HG03139 (cell line): ENCODE measurements at regions not wholly inside any gene's neighbourhood (a gene's known extent, or its start where the extent isn't known, plus 50 kb on each side); places are given as distances from the start of the nearest gene placed in this dataset.

Experiments
- ATAC-seq: cut with Tn5 transposase; IDR thresholded peaks from one replicate; pipeline ENCODE4 v1.9.1; 2021; ENCODE audit not compliant: unreplicated experiment

DNA sequence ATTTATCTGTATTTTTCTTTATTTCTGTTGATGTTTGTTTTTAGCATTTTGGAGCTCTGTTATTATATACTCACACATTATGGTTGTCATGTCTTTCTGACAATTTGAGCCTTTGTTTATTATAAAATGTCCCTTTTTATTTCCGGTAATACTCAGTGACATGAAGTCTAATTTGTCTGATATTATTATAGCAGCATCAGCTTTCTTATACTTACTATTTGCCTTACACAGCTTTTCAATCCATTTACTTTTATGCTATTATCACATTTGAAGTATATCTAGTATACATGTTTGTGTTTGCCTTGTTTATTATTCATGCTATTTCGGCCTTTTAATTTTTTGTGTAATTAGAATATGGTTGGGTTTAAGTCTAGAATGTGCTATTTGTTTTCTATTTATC lies 430.6 kb upstream of the FANCL start:
- ATAC-seq, result no peak

DNA sequence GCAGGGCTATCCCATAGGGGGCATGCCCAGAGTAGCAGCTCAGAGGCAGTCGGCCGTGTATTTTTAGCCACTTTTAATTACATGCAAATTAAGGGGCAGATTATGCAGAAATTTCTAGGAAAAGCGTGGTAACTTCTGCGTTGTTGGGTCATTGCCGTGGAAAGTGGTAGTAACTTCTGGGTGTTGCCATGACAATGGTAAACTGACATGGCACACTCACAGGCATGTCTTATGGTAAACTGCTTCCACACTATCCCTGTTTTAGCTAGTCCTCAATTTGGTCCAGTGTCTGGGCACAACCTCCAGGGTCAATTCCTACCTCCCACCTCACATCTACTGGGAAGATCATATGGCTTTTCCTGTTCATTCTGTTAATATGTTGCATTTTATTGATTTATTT lies 428.9 kb upstream of the FANCL start:
- no peak for ATAC-seq

DNA sequence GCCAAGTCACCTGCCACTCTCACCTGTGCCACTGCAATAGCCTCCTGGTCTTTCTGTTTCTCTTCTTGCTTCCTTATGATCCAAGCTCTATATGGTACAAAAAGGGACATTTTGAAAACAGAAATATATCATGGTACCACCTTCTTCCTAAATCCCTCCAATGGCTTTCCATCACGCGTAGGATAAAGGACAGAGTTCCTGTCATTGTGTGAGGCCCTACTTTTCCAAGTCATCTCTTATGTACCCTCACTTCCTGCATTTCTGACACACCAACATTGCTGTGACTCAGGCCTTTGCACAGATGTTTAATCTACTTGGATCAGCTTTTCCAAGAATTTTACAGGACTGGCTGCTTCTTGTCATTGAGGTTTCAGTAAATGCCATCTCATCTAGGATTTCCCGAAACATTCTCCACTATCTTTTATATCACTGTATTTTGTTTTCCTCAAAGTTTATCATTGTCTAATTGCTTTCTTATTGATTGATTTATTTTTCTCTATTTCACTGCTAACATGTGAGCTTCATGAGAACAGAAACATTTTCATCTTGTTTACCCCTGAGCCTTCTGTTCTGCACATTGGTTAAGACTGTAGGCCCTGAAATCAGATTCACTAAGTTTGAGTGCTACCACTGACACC lies 426.1 kb upstream of the FANCL start:
- ATAC-seq, result no peak

DNA sequence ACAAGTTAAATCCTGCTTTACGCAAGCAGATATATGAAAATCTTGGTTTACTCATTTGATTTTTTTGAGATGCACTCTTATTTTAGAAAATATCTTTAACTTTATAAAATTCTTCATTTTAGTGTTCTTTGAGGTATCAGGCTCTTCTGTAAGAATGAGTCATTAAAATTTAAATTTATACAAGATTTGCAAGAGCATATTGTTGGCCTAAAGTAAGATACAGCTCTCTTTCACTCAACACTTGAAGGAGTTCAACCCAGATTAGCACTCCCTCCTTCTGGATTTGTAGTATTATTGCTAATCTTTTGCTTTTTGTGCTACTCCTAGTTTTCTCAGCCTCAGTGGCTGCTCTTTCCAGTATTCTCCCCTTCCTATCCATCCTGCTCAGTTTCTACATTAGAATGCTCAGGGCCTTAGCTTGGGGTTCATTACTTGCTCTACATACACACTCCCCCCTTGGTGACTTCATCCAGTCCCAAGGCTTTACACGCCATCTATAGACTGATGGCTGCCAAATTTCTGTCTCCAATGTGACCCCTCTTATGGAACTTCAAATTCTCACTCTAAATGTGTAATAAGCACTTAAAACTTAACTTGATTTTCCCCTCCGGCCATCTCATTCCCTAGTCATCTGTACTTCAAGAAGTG lies 425.3 kb upstream of the FANCL start:
- no peak for ATAC-seq

DNA sequence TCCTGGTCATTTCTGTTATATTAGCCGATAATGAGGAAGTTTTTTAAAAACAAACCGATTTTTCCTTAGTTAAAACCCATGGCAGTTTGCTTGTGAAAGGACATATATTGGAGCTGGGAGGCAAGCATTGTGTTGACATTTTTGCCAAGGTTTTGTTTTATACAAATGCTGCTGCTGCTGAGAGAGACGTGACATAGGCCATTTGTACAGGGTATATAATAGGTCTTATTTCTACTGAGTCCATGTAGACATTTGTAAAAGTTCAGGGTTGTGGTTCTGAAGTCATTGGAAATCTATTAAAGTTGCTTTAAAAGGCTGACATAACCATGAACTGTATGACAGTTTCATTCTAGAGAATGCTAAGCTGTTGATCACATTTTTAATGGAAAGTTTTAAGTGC lies 424.0 kb upstream of the FANCL start:
- no peak for ATAC-seq

DNA sequence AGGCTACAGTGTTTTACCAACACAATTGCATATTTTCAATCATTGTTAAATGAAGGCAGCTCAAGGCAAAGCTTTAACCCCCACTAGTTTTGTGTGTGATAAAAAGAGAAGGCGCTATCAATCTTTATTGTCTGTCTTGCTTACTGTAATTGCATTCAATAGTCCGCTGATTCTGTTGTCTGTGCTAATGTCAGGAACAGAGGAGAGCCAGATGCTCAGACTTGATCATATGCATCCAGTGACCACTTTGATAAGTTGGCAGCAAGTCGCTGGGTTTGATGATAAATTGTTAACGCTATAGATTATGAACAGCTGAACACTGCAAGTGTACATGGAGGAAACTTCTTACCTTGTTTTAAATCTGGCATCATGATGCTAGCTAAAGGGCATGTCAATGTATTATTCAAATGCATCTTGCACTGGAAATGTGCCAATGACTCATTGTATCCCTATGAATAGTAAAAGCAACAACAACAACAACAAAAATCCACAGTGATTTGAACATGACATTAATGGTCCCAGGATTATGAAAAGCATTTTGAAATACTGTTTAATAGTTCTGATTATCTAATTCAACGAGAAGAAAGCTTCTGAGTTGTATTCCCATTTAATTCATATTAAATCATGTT lies 423.5 kb upstream of the FANCL start:
- ATAC-seq, result no peak

DNA sequence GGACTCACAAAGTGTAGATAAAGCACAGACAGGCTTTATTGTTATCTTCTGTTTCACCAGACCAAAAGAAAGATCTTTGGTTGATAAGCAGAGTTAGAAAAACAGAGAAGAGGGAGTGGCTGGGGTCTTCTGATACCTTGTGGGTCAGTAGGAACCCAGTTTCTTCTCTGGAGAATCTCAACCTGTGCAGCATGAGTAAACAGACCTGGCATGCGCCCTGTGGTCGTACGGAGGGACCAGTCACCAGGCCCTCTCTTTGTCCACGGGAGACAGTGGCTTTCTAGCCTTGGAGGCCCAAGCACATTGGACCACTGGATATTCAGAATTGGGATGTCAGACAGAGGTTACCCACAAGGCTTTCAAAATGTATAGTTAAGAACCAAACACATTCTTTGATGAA lies 418.9 kb upstream of the FANCL start:
- ATAC-seq, result no peak

DNA sequence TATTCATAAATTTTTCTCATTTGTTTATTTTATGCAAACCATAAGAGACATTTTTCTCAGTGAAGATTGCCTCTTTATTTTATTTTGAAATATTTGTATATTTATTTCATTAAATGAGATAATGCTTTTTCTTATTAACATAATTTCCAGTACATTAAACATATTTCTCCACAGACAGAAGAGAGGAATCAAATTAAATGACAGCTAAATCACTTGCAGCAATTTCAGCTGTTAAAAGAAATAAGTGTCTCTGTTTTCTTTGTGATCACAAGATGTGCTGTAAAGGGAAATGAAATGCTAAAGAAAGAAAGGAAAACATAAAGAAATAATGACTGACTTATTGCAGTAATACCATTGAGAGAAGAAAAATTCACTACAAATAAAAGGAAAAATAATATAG lies 414.0 kb upstream of the FANCL start:
- ATAC-seq, result no peak

DNA sequence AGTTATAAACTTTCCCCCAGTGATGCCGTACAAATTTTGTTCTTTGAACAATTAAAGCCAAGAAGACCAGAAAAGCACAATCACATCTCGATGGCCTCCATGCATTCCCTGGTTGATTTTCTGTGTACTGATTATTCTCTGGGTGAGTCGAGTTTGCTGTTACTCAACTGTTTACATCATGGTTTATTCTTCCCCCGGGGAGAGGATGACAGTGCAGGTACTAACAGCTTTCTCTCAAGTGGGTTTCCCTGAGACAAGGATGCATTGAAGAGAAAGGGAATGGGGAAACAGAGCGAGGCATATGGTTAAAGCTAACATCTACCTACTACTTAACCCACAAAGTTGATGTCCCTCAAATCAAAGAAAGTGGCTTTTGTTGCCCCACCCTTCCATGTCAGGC lies 410.8 kb upstream of the FANCL start:
- ATAC-seq, result no peak

DNA sequence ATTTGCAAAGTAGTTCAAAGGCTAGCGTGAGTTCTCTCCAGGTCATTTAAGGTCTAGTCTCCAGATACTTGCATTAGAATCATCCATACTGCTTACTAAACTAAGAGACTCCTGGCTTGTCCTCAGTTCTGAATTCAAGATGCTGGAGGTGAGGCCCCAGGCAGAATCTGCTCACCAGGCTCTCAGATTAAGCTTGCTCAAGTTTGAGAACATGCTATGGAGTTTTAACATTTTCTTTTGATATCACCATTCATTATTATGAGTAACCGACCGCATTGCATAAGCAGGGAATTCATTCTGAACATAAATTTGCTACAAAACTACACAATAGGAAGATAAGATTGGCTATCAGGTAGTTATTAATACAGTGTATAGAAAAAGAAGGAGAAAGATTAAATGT lies 409.7 kb upstream of the FANCL start:
- no peak for ATAC-seq

DNA sequence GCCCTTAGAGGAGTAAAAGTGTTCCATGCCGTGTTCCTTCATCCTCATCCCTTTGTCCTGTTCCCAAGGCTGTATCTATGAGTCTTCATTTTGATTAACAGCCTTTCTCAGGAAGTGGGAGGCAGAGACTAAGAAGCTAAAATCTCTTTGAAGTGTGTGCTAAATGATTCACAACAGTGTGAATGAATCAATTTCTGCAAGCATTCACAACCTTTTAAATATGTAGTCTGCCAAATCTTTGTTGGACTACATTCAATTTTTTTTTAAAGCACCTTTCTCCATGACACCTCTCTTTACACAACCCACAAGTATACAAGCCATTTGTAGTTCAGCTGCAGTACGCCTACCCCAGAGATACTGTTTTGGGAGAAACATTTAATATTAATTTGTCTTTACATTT lies 408.6 kb upstream of the FANCL start:
- ATAC-seq, result no peak

DNA sequence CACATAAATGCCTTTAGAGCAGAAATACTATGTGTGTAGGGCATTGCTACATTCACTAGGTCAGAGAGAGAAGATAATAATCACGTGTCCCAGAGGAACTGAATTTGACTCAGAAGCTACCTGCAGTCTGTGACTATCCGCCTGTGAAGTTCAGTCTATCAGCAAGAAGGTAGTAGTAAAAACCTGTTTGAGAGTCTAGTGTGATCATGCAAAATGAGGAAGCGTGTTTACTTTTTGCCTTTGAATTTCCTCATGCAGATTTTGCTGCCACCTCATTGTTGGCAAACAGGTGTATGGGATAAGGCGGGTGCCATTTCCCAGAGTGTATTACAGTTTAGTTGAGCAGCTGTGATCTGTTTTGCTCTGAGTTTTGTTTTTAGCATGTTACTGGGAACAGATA lies 403.9 kb upstream of the FANCL start:
- no peak for ATAC-seq

DNA sequence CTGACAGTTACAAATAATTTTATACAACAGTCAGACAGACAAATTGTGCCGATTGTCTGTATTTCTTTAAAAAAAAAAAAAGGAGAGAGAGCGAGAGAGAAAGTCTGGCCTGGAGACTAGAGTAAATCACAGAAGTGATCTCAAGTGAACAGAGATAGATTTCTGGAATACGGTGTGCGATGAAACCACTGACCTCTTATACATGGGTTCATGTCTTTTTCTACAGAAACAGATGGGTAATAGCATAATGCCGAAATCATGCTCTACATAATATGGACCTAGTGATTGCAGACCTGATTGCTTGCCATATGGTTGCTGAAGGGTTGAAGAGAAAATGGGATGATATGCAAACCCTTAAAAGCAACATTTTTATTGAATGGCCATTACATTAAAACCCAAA lies 403.3 kb upstream of the FANCL start:
- ATAC-seq, result no peak

DNA sequence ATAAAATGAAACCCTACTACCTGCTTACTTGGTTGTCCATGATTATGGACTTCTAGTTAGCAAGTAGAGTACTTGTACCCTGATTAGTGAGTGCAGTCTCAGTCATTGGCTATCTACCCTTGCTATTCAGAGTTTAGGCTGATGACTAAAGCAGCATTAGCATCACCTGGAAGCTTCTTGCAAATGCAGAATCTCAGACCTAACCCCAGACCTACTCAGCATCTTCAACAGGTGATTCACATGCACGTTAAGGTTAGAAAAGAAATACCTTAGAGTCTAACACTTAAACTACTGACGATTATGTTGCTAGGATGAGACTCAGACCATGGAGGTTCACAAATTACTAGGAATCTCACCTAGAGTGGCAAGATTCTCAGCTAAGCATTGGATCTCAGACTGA lies 399.9 kb upstream of the FANCL start:
- ATAC-seq, result no peak

DNA sequence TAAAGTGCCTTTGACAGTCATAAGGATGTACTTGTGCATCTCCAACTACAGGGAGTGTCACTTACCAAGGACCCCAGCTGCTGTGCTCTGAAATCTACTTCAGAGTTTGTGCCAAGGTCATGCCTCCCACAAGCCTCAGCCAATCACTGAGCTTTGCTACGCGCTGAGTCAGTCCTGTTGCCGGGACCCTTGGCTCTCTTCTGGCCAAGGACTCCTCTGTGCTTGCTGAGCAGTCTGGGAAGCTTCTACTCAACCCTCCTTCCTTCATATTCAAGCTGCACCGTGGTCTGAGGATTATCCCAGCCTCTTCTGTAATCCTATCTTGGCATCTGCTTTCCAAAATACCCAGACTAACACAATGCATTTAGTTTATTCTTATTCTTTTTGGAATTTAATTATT lies 398.9 kb upstream of the FANCL start:
- no peak for ATAC-seq

DNA sequence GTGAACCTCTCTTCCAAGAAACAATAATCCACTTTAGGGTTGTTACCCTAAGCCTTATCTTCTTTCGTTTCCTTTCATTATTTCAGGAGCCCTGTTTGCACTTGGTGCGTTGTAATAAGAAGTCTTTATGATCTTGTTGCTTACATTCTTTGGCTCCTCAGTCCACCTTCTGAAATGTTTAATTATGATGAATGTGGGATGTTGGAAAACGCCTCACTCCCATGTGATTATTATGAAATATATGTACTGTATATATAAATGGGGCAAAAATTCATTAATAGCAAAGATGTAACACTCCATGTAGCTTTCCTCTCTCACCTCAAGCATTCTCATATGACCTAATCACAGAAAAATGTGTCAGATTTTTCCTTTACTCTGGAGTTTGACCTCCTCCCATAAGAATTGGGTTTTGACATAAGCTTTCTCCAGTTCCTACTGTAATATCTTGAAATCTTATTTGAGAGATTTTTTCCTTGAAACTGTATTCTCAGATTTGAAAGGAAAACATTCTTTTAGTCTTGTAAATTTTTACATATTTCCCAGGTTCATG lies 397.2 kb upstream of the FANCL start:
- ATAC-seq, result no peak

DNA sequence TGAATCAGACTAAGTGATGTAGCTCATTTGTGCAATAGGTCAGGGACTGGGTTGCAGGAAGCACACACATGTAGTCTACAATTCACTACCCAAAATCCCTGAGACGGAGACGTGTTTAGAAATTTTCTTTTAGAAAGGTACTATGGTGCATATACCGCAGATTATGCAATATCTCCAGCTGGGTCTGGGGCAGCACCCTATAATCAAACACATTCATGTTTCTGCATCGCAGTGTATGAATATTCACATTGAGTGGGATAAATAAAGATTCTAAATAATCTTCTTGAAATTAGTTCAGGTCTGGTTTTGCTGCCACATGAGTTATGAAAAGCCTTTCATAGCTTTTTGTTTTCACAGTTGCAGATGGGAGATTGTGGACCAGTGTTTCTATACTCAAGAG lies 395.7 kb upstream of the FANCL start:
- ATAC-seq, result no peak

DNA sequence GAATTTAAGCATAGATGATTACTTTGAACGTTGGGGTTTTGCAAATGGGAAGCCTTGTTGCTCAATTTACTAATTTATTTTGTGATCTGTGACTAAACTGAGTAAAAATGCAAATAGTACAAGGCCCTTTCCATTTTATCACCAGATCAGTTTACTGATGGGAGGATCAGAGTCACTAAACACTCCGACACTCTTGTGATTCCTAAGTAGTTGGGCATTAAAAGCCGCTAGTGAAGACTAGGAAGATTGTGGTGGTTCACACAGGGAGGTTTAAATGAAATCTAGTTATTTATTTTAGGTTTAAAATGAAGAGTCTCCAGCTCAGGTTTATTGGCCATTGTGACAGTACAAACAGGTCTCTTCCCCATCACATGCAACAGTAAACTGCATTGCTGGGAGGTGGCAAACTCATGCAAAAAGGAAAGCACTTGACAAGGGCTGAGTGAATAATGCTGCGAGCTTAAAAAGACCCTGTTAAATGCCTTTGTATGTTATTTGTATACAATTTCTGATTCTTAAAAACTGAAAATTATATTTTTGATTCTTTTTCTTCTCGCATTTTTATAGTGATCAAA lies 394.8 kb upstream of the FANCL start:
- ATAC-seq, result no peak

DNA sequence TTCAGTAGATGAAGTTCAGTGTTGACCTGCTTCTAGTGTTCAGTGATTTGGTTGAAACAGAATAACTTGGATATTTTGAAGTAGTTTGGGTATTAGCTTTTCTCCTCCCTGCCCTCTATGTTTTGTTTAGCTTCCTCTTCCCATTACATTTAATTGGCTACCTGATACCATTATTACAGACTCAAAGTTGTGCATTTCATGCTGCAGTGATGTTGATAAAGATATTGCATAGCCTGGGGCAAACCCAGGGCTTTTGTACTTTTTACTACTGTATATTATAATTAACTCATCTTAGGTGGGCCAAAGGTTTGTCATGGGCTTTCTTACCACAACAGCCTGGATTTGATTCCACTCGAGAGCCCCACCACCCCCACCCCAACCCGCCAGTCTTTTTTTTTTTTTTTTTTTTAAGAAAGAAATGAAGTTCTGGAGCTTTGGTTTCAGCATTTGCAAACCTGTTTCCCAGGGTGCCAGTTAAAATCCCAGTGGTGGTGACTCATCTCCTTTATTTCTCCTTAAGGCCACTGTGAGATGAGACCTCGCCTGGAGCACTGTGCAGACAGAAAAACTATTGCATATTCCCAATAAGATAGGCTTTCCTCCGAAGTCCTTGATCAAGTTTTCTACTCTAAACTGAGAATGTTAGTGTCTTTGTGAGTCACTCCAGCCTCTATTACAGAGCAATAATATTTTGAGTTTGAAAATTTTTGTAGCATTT lies 393.7 kb upstream of the FANCL start:
- ATAC-seq, result no peak

DNA sequence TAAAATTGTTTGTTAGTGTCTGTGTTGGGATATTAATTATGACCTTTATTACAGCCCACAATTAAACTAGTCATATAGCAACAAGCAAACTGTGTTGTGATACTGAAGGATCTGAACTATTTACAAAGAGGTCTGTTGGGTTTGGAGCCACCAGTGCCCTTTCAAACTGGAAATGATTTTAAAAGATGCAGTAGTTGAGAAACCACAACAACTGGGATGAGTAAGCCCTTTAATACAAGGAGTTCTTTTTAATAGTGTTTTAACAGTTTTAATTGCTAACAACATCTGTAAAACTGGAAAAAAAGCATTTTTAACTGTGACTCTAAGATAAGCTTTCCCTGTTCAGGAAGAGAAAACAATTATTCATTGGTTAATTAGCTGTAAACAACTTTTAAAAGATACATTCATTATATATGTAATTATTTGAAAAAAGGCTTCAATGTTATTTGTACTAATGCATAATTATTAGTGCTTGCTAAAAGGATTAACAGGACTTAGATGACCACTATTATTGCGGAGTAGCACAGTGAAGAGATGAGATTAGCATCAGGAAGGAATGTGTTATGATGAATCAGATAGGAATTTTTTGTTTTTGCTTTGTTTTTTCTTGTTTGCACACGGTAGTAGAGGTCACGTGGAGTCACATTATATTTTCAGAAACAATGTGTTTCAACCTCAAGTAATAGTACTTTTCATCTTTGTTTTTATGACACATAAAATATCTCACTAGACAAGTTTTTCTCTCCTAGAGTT lies 392.7 kb upstream of the FANCL start:
- ATAC-seq, result no peak

DNA sequence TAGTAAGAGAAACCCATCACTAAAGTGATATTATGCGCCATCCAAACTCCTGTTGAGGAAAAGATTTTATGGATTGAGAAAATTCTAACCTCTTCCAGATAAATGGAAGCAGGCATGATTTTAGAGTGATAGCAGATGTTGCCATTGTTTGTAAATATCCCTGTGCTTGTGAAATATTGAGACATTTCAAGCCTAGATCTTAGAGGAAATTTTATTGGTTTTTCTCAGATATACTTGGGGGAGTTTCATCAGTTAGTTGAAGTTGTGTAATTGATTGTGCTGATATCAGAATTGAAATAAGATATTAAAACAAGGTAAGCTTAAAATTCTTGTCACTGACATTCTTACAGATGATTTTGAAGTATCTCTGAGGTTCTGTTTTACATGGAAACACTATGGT lies 390.9 kb upstream of the FANCL start:
- ATAC-seq, result no peak
